Dermis microvascular lymphatic vessel endothelial cell (primary cell): ENCODE measurements at regions not wholly inside any gene's neighbourhood (a gene's known extent, or its start where the extent isn't known, plus 50 kb on each side); places are given as distances from the start of the nearest gene placed in this dataset.
A peak's percentile ranks its signal among the peaks of the same experiment; 100 is the strongest.

ENCODE experiments used
- DNase-seq, 2 donors: peaks; one replicate each; pipeline versions ENCODE4 v3.0.0 to v3.0.0-alpha.2; 2010; ENCODE audit warnings: low read depth in 2 of 2

DNA sequence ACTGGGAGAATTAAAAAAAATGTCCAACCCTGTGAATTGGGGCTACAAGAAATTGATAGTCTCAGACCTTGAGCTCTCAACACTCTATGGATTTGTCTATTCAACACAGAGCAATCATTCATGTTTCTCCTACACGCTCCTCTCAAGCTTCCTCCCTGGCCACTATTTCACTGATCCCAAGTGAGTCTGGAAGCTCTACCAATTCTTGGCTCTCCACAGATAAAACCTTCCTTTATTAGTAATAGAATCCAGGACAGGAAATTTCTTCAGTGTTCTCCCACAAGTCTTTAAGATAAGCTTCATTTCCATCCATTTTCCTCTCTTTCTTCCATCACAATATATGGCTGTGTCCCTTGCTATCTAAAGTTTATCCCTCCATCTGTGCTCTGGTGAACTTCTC lies 215.1 kb upstream of the PAPPA start:
- no peak for DNase-seq

DNA sequence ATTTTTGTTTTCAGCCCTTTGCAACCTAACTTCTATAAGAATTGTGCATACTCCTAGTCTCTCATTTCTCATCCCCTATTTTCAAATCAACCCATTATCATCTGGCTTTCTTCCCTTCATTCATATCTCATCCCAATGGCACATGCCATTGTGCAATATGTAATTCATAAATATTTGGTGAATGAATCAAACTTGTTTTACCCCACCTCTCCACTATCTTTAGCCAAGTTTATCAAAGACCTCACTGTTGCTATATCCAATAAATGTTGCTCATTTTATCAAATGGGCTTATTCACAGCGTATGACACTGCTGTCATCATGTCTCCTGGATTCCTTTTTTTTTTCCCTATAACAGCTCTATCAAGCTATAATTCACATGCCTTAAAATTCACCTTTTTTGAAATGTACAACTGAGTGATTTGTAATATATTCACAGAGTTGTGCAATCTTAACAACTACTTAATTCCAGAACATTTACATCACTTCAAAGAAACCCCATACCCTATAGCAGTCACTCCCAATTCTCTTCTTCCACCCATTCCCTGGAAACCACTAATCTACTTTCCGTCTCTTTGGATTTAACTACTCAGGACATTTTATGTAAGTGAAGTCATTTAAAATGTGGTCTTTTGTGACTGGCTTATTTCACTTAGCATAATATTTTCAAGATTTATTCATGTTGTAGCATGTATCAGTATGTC lies 214.4 kb upstream of the PAPPA start:
- DNase-seq = no peak

DNA sequence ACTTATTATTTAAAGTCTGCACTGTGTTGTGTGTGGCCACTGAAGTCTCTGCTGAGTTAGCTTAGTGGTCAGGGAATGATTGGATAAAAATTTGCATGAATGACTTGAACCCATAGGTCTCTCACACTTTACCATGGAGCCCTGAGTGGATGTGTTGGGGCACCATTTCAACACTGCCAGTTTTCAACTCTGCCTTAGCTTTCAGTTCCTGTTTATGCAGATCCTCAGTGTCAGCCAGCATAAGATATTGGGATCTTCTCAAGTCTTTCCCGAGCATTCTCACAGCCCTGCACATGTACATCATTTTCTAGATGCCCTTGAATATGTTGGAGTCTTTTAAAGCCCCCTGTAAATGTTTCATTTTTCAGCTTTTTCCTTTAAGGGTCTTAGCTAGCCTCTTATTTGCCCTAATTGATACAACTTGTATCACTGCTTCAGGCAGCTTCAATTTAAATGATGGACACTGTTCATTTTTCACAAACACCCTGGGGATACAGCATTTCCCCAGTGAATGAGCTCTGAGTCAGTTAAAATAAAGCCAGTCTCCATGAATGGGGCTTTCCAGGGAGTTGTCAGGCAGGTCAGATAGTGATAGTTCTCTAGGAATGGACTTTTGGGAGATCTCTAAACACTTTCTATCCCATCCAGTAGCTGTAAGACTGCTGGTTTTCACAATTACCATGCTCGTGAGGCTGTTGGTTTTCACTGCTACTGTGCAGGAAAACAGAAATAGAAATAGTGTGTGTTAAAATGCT lies 211.9 kb upstream of the PAPPA start:
- no peak for DNase-seq

DNA sequence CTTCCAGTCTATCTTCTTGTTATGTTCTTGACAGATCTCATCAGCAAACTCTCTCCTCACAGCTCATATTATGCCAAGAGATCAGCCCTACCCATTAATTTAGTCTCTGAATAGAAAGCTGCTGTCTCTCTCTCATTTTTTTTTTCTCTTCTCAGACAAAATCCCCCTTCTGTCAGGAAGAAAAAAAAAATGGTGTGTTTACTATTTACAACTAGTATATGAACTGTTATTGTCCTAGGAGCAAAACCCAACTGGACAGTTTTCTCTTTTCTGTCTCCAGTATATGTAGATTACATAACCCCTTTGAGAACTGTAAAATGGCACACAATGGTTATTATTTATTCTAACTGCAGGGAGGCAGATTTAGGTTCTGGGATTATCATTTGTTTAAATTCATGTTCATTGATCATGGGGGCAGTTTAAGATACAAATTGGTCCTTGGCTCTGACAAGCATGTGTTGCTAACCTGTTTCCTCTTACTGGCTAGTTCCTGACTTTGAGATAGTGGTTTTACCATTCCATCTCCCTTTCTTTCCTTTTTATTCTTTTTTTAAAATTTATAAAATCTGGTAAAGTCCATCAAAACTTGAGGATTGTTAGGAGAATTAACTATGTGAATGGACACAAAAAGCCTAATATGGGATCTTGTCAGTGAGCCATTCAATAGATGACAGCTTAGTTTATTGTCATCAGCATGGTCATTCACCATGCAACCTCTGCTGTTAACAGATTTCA lies 210.0 kb upstream of the PAPPA start:
- DNase-seq = no peak

DNA sequence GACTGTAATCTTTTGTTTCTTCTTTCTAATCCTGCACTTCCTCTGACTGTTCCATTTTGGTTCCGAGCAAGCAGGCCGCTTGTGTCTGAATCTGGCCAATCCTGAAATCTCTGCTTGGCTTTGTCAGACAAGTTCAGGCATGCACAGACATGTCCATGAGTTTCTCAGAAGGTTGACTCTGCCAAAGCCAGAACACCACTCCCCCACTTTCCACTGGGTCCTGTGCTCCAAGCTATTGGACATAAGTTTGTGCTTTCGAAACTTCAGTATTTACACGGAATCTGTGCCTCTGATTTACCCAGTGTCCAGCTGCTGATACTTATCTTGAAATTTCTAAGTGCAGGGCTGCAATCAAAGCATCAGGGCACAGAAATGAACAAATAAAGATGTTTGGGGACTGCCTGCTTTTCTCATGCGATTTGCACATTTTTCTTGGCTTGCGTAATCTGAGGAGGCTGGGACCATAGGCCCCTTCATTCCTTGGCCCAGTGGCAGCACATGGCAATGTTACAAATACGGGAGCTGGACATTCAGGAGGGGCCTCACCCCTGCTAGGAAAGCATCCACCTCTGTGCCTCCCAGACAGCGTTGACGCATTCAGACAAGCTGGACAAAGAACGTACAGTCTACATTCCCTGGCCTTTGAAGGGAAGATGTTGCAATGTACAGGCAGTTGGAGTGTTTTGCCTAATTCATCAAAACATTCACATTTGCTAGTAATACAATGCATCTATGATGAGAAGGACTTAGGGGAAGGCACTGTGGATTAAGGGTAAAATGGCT lies 209.2 kb upstream of the PAPPA start:
- DNase-seq = peak in 1 of 2 donors; percentile 7

DNA sequence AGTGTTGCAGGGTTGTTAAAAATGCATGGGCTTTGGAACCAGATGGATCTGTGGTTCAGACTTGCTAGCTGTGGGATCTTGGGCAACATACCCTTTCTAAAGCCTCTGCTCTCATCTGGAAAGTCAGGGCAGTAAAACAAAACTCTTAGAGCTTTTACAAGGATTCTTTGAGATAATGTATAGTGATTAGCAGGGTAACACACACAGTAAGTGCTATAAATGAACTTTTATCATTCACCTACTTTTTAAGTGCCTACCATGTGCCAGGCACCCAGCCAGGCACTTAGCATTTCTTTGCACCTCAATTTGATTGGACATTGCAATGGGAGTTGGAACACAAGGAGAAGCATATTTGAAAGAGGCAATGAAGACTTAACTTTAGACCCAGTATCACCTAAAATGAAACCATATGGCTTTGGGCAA lies 208.6 kb upstream of the PAPPA start:
- DNase-seq = no peak

DNA sequence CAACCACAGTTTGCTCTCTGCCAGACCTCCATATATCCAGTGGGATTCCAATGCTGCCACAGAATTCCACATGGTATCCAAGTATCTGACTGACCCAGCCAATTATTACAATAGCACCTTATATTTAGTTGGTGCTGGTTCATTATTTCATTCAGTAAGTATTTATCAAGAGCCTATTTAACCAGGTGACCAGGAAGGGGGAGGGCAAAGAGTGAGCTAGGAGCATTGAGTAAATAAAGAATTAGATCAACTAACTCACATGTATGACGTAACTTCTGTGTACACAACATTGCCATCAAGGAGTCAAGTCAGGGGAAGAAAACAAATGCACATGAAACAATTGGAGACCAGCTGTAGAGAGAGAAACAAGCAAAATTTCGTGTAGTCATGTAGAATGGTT lies 207.1 kb upstream of the PAPPA start:
- no peak for DNase-seq

DNA sequence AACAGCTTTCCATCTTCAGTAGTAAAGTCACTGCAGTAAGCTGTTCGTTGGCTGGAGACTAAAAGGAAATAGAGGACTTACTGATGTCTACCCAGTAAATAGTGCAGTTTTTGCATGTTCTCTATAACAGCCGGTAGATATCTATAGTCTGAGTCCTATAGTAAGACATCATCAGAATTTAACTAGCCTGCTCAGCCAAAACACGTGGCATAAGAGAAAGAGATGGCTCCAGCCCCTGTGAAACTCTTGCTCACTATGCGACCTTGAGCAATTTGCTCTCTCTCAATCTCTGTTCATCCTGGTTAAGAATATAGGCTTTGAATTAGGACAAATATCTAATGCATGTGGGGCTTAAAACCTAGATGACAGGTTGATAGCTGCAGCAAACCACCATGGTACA lies 201.6 kb upstream of the PAPPA start:
- no peak for DNase-seq

DNA sequence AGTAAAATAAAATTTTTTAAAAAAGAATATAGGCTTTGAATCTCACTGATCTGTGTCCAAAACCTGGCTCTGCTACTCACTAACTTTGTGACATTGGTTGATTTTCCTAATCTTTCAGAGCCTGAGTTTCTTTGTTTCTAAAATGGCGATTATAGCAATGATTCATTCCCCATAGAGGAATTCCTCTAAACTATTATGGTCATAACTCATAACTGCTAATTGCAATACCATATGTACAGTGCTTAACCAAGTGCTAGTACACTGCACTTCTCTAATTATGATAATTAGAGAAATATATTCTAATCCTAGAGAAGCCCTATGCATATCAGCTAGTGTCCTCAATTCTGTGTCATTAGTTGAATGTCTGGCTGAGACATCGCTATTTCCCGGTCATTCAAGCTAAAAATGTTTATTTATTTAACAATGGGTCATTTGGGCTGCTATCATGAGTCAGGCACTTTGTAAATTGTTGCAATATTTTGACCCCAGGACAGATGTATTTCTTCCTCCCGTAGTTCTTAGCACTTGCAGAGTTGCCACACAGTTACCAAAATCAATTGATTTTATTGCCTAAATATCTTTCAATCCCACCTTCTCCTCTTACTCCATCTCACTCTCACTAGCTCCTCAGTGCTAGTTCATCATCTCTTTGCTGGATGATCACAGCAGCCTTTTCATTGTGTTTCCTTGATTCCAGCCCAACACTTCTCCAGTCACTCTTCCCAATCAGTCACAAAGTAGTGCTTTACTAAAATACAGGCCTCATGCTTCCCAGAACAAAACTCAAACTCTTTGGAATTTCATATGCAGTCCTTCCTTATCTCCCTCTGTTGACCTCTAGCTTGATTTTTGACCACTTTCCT lies 200.9 kb upstream of the PAPPA start:
- DNase-seq = no peak

DNA sequence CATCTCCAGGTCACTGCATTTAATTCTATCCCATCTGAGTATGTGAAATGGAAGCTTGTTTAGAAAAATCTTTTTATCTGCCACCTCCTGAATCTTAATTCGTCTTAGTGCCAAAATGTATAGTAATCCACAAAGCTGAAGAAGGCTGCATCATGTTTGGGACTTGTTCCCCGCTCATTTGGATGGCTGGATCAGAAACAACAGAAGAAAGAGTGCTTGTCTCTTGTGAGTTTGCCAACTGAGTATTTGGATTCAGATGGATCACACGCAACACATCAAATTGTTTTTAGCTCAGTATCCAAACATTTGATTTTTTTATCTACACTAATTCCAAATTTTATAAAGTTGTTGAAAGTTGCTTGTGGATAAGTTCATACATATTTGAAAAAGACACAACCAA lies 197.2 kb upstream of the PAPPA start:
- DNase-seq = no peak

DNA sequence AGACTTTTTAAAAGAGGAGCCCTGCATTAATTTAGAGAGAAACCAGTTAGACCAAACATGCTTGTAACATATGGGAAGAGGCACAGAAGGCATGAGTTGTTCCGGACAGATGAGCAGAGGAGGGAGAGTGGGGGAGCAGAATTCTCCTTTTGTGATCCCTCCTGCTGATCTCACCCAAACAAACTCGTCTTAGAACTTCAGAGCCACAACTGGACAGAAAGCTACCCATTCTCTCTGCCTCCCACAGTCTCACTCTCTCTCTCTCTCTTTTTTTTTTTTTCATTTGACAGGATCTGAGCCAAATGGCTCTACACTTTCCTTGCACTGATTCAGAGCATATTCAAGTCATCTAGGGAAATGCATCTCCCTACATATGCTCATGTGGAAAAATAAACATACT lies 196.0 kb upstream of the PAPPA start:
- no peak for DNase-seq

DNA sequence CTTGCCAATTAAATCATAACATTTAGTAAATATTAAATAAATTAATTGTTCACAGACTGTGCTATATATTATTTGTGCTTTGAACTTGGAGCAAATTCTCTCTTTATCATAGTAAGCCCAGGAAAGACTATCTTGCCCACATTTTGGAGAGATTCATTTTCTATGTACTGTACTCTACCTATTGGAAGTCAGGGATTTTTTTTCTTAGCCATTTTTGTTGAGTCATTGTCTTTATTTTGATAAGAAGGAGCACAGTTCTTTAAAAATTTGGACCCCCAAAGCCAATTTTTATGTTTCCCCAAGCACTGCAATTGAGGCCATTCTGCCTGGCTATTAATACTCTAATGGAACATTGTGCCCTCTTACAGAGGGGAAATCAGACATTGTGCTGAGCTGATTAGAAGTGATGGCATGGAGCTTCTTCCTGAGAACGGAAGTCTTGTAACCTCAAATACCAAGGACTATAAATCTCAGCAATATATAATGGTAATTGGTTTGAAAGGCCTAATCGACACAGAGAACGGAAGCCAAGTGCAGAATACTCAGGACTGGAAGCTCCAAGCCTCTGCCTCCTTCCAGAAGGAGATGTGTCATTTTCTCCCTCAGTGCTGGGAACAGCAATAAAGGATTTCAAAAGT lies 188.8 kb upstream of the PAPPA start:
- DNase-seq = no peak

DNA sequence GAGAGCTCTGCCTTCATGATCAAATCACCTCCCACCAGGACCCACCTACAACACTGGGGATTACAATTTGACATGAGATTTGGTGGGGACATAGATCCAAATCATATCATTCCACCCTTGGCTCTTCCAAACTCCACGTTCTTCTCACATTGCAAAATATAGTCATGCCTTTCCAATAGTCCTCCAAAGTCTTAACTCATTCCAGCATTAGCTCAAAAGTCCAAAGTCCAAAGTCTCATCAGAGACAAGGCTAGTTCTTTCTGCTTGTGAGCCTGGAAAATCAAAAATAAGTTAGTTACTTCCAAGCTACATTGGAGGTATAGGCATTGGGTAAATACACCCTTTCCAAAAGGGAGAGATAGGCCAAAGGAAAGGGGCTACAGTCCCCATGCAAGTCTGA lies 186.9 kb upstream of the PAPPA start:
- no peak for DNase-seq

DNA sequence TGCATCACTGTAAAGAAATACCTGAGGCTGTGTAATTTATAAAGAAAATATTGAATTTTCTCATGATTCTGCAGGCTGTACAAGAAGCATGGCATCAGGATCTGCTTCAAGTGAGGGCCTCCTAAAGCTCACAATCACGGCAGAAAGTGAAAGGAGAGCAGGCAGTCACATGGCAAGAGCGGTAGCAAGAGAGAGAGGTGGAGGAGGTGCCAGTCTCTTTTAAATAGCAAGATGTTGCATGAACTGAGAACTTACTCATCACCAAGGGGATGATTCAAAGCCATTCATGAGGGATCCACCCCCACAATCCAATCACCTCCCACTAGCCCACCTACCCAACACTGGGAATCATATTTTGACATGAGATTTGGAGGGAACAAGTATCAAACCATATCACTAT lies 184.5 kb upstream of the PAPPA start:
- no peak for DNase-seq

DNA sequence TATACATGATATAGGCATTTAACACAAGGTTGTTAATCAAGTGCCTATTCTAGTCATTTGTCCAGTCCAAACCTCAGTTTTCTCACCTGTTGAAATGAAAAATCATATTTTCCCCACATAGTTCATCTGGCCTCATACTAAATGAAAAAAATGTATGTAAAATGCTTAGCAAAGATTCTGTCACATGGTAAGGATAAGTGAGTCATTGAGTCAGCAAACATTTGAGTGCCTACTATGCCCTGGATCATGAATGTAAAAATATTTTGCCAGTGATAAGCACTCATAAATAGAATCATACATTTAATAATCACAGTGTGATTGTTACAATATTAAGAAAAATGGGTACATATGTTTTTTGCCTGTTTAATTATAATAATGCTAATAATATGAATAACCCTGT lies 181.2 kb upstream of the PAPPA start:
- DNase-seq = no peak

DNA sequence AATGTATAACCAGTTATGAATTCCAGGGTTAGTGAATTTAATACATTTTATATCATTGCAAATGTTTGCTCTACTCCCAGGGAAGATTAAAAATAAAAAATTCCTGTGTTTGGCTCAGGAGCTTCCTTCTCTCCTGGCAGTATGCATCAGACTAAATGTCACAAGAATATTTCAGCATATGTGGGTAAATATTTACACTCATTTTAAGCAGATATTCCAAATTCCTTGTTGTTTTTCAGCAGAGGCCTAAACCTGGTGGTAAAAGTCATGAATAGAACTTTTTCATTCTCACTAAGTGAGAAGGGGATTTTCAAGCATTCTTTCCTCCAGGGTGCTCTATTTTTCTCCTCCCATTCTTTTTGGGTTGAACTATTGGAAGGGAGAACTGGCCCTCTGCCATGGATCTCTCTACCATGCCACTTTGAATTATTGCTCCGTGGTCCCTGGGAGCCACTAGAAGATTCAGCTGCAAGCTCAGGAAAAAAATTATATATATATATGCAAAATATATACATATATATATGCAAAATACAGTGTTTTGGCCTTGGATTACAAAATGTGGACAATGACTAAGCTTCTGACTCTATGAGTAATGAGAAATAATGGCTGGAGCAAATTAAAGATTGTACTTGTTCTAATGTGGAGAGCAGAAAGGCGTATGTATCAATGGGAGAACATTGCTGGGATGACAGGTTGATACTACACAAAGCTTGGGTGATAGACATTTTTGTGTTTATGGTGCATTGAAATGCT lies 180.6 kb upstream of the PAPPA start:
- DNase-seq = no peak

DNA sequence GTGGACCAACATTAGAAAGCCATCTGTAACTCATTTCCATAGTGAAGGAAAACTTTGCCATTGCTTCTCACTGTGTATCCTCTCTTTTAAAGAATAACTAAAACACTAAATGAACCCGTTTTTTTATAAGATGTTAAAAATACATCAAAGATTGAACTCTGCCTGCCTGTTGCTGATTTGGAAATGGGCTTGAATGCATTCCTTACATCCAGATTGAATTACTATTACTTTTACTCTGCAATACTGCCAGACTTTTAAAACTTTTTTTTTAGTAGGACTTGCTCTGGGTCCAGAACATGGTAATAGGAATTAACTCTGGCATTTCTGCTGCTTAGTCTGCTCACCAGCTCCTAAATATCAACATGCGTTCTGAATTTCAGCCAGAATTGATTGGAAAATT lies 176.8 kb upstream of the PAPPA start:
- no peak for DNase-seq

DNA sequence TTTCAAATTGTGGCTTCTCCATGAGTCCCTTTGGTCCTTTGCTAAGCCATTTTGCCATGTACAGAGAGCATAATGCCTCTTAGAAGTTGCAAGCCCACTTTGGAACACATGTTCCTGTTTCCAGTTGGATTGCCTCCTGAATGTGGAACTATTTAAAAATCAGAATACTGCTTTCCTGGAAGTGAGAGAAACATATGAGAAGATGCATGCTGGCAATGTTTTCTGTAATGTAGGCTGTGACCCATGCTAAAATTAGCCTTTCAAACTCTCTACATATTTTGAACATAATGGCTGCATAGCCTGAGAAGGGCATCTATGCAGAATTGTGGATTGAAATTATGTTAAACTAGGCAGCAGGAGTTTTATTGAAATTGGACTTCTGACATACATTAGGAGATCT lies 175.5 kb upstream of the PAPPA start:
- DNase-seq = no peak

DNA sequence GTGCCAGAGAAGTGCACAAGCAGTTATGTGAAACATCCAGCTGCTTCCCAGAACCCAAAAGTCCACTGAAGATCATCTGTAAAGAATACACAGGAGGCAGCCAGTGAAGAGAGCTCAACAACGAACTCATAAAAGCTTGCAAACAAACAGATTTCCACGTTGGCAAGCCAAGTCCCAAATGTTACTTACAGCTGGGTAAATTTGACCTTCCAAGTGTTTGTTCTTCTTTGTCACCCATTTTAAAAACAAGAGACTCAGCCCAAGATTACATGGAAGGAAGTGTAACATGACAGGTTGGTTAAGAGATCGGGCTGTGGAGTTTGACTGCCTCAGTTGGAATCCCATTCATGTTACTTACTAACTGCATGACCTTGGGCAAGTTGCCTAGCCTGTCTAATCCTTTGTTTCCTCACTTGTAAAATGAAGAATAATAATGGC lies 174.9 kb upstream of the PAPPA start:
- DNase-seq = no peak

DNA sequence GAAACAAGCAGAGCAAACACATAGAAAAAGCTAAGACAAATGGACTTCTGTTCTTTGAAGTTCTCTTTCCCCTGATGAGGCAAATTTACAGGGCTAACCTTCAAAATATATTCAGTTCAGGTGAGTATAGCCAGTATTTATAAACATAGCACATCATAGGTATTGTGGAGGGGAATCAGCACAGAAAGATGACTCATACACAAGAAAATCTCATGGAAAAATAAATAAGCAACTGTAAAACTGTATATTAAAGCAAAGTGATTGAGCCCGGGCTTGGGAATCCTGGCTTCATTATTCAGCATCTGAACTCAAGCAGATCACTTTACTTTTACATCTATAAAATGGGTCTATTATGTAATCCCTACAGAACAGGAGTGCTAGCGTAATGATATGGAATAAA lies 173.5 kb upstream of the PAPPA start:
- no peak for DNase-seq
